ENCODE measurements at regions not wholly inside any gene's neighbourhood (a gene's known extent, or its start where the extent isn't known, plus 50 kb on each side); places are given as distances from the start of the nearest gene placed in this dataset.

DNA sequence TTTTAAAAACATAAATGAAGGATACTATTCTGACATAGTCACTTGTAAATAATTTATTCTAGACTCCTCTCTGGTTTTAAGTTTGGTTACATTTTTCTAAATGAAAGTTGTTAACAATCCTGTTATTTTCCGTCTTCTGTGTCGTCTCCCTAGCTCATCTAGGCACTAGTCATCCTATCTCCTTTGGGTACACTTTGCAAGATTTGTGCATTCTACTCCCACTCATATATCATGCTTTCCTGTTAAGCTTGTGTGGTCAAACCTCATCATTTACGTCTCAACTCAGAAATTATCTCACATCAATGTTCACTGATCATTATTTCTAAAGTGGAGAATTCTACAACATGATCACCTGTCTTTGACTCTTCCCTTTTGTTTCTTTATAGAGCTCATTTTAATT, 658.7 kb downstream of the TLL1 start:
- DNase-seq (ENCODE audit: low spot score): no peak
- no peaks in the 10 kb centered on the region for H3K36me3 ChIP-seq (ENCODE audit: control insufficient read depth in 4 of 4, insufficient read depth in 3 of 4, low read depth in 1 of 4, low read length in 3 of 4)
- H3K4me3 ChIP-seq (ENCODE audit: low read depth in 1 of 3, low read length in 3 of 3): no peak overlapping the region
- no peaks in the 10 kb centered on the region for H3K27me3 ChIP-seq (ENCODE audit: control insufficient read depth in 4 of 4, insufficient read depth in 4 of 4, low read length in 3 of 4)
- H3K27ac ChIP-seq (ENCODE audit: low read depth in 1 of 2, low read length in 2 of 2): no peak overlapping the region
- H3K9me3 ChIP-seq (ENCODE audit: control insufficient read depth in 4 of 4, low read length in 3 of 4): no peaks in the 10 kb centered on the region
- H3K4me1 ChIP-seq (ENCODE audit: control insufficient read depth in 4 of 4, insufficient read depth in 4 of 4, low read length in 3 of 4): no peaks in the 10 kb centered on the region
- 54% methylated on average over 3 of the region's 3 CpGs for whole genome bisulfite sequencing
- no peak overlapping the region for H3K9ac ChIP-seq (ENCODE audit: low read depth in 1 of 2, low read length in 2 of 2)
- TF ChIP-seq RAD21 (IDR thresholded peaks at IDR 0.05): no peak
- TF ChIP-seq JUND (IDR thresholded peaks at IDR 0.05): no peak
- no peak for TF ChIP-seq HNF4G (IDR thresholded peaks at IDR 0.05)
- TF ChIP-seq YY1 (IDR thresholded peaks at IDR 0.05): no peak
- no peak for TF ChIP-seq SP1 (IDR thresholded peaks at IDR 0.05)
- no peak for TF ChIP-seq MAX (IDR thresholded peaks at IDR 0.05)
- no peak for TF ChIP-seq FOXA2 (IDR thresholded peaks at IDR 0.05)
- TF ChIP-seq FOXA1 (IDR thresholded peaks at IDR 0.05): no peak
- TF ChIP-seq, protein P1, sequence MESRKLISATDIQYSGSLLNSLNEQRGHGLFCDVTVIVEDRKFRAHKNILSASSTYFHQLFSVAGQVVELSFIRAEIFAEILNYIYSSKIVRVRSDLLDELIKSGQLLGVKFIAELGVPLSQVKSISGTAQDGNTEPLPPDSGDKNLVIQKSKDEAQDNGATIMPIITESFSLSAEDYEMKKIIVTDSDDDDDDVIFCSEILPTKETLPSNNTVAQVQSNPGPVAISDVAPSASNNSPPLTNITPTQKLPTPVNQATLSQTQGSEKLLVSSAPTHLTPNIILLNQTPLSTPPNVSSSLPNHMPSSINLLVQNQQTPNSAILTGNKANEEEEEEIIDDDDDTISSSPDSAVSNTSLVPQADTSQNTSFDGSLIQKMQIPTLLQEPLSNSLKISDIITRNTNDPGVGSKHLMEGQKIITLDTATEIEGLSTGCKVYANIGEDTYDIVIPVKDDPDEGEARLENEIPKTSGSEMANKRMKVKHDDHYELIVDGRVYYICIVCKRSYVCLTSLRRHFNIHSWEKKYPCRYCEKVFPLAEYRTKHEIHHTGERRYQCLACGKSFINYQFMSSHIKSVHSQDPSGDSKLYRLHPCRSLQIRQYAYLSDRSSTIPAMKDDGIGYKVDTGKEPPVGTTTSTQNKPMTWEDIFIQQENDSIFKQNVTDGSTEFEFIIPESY (IDR thresholded peaks at IDR 0.05): no peak
- no peak for TF ChIP-seq HNF4A (conservative IDR thresholded peaks at IDR 0.05)
- no peak for TF ChIP-seq EGR1 (IDR thresholded peaks at IDR 0.05; ENCODE audit: low read depth in 2 of 2)
- no peak for TF ChIP-seq GABPA (IDR thresholded peaks at IDR 0.05 in 1 of 2, conservative IDR thresholded peaks at IDR 0.05 in 1 of 2)
- TF ChIP-seq REST (IDR thresholded peaks at IDR 0.05): no peak

DNA sequence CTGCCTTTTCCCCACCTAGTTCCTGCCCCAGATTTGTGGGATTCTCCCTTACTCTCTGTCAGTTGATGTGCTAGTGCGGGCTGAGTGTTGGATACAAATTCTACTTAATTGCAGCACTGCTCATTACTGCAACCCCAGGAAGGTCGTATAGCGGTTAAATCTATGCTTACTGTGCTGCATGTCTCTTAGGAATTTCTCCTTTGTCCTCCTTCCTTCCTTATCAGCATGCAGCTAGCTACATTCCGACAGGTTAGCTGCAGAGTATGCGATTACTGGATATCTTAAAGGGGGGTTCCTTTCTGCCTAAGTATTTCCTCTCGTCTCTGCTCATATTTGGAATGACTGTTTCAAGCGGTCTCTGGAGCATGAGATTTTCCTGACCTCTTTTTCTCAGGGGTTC, 662.8 kb downstream of the TLL1 start:
- Histone ChIP-seq H3K27ac (ENCODE audit: low read depth in 1 of 2, low read length in 2 of 2) (no peak overlapping the region), H3K4me3 (ENCODE audit: low read depth in 1 of 3, low read length in 3 of 3) (no peak overlapping the region)
- 77% methylated on average over 7 of the region's 7 CpGs for WGBS

More for the DNA sequence above, 662.8 kb downstream of the TLL1 start:
- DNase-seq (ENCODE audit: low spot score): no peak
- Histone ChIP-seq H3K9me3 (ENCODE audit: control insufficient read depth in 4 of 4, low read length in 3 of 4) (no peaks in the 10 kb centered on the region), H3K27me3 (ENCODE audit: control insufficient read depth in 4 of 4, insufficient read depth in 4 of 4, low read length in 3 of 4) (no peaks in the 10 kb centered on the region), H3K4me1 (ENCODE audit: control insufficient read depth in 4 of 4, insufficient read depth in 4 of 4, low read length in 3 of 4) (no peaks in the 10 kb centered on the region), H3K36me3 (ENCODE audit: control insufficient read depth in 4 of 4, insufficient read depth in 3 of 4, low read depth in 1 of 4, low read length in 3 of 4) (no peaks in the 10 kb centered on the region), H3K9ac (ENCODE audit: low read depth in 1 of 2, low read length in 2 of 2) (no peak overlapping the region)
- TF ChIP-seq EGR1 (IDR thresholded peaks at IDR 0.05; ENCODE audit: low read depth in 2 of 2) (no peak), JUND (IDR thresholded peaks at IDR 0.05) (no peak), REST (IDR thresholded peaks at IDR 0.05) (no peak), NR2F2 (IDR thresholded peaks at IDR 0.05) (no peak), RXRA (IDR thresholded peaks at IDR 0.05) (no peak), GABPA (IDR thresholded peaks at IDR 0.05 in 1 of 2, conservative IDR thresholded peaks at IDR 0.05 in 1 of 2) (no peak), ATF3 (IDR thresholded peaks at IDR 0.05) (no peak), FOXA1 (IDR thresholded peaks at IDR 0.05) (no peak), CTCF (IDR thresholded peaks at IDR 0.05; ENCODE audit: low read depth, low read length, missing input control) (no peak), SP1 (IDR thresholded peaks at IDR 0.05) (no peak), HNF4G (IDR thresholded peaks at IDR 0.05) (no peak), TAF1 (conservative IDR thresholded peaks at IDR 0.05) (no peak), HNF4A (conservative IDR thresholded peaks at IDR 0.05) (no peak), FOXA2 (IDR thresholded peaks at IDR 0.05) (no peak), RAD21 (IDR thresholded peaks at IDR 0.05) (no peak), MAX (IDR thresholded peaks at IDR 0.05) (no peak), YY1 (IDR thresholded peaks at IDR 0.05) (no peak)
- TF ChIP-seq, protein P1 (IDR thresholded peaks at IDR 0.05): no peak

All from liver (tissue), 8 donors.